Loucy (cell line): ENCODE measurements at regions not wholly inside any gene's neighbourhood (a gene's known extent, or its start where the extent isn't known, plus 50 kb on each side); places are given as distances from the start of the nearest gene placed in this dataset.

Source experiments
- H2AFZ ChIP-seq: fragments of 200-600 bp; sonication (generic); 2 replicates; pipeline ENCODE4 v1.6.0; 2016; ENCODE audit warnings: antibody characterized with exemption, mild to moderate bottlenecking, low read length, moderate library complexity
- H3F3A ChIP-seq: fragments of 200-600 bp; 2 replicates; pipeline ENCODE4 v1.6.0; 2016; ENCODE audit warnings: antibody characterized with exemption, low read depth, mild to moderate bottlenecking
- H3K27me3 ChIP-seq: fragments of 200-600 bp; sonication (generic); 2 replicates; pipeline ENCODE4 v1.6.1; 2014; ENCODE audit warnings: low read length, mild to moderate bottlenecking; ENCODE audit not compliant: insufficient read depth, poor library complexity, severe bottlenecking
- H3K36me3 ChIP-seq: fragments of 200-600 bp; sonication (generic); 2 replicates; pipeline ENCODE4 v1.6.1; 2016; ENCODE audit warnings: low read length; ENCODE audit not compliant: insufficient read depth
- H3K4me1 ChIP-seq: fragments of 200-600 bp; sonication (generic); 2 replicates; pipeline ENCODE4 v1.5.1; 2014; ENCODE audit warnings: low read length, mild to moderate bottlenecking; ENCODE audit not compliant: insufficient read depth, poor library complexity, severe bottlenecking
- H3K4me2 ChIP-seq: fragments of 200-600 bp; sonication (generic); 2 replicates; pipeline ENCODE4 v1.6.0; 2014; ENCODE audit warnings: antibody characterized with exemption, low read length, low read depth, mild to moderate bottlenecking; ENCODE audit not compliant: poor library complexity, severe bottlenecking
- H3K4me3 ChIP-seq: fragments of 200-600 bp; sonication (generic); 2 replicates; pipeline ENCODE4 v1.5.1; 2014; ENCODE audit warnings: low read length, mild to moderate bottlenecking, mixed read lengths; ENCODE audit not compliant: poor library complexity, severe bottlenecking
- H3K79me2 ChIP-seq: fragments of 200-600 bp; sonication (generic); 2 replicates; pipeline ENCODE4 v1.6.1; 2014; ENCODE audit warnings: low read length; ENCODE audit not compliant: insufficient read depth
- H3K9ac ChIP-seq: fragments of 200-600 bp; sonication (generic); 2 replicates; pipeline ENCODE4 v1.6.0; 2014; ENCODE audit warnings: mild to moderate bottlenecking, low read depth, low read length, moderate library complexity; ENCODE audit not compliant: poor library complexity, severe bottlenecking
- H3K9me2 ChIP-seq: fragments of 200-600 bp; sonication (generic); replicated peaks from 2 replicates; pipeline ENCODE4 v1.6.1; 2016; ENCODE audit warnings: low read depth, low read length, mixed read lengths
- H3K9me3 ChIP-seq: fragments of 200-600 bp; sonication (generic); 2 replicates; pipeline ENCODE4 v1.6.1; 2014; ENCODE audit warnings: mild to moderate bottlenecking, antibody characterized with exemption, low read length, low read depth; ENCODE audit not compliant: insufficient read depth
- H4K20me1 ChIP-seq: fragments of 200-600 bp; sonication (generic); 2 replicates; pipeline ENCODE4 v1.6.0; 2014; ENCODE audit warnings: antibody characterized with exemption, low read length, mild to moderate bottlenecking; ENCODE audit not compliant: insufficient read depth, poor library complexity, severe bottlenecking
- CTCF ChIP-seq: fragments of 200-600 bp; sonication (generic); conservative IDR thresholded peaks from 2 replicates; pipeline ENCODE4 v1.5.1; 2014; ENCODE audit warnings: mild to moderate bottlenecking, antibody characterized with exemption, low read length
- EZH2phosphoT487 ChIP-seq: fragments of 200-600 bp; IDR thresholded peaks from 2 replicates; pipeline ENCODE4 v1.6.1; 2018; ENCODE audit warnings: antibody characterized with exemption, mild to moderate bottlenecking, moderate library complexity, borderline replicate concordance

DNA sequence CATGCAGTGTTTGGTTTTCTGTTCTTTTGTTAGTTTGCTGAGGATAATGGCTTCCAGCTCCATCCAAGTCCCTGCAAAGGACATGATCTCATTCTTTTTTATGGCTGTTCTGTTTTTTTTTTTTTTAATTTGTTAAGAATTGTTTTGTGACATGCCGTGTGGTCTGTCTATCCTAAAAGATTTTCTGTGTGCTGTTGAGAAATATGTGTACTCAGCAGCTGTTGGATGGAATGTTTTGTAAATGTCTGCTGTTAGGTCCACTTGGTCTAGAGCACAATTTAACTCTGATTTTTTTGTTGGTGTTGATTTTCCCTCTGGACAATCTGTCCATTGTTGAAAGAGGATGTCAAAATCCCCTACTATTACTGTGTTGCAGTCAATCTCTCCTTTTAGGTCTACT, 80.4 kb upstream of the WDR75 start:
- Histone ChIP-seq H2AFZ (no peak overlapping the region), H3K9me3 (no peaks in the 10 kb centered on the region), H3K36me3 (no peaks in the 10 kb centered on the region), H3K9ac (no peak overlapping the region), H3K9me2 (no peaks in the 10 kb centered on the region), H4K20me1 (no peaks in the 10 kb centered on the region), H3K79me2 (no peaks in the 10 kb centered on the region), H3F3A (no peaks in the 10 kb centered on the region), H3K4me1 (no peaks in the 10 kb centered on the region), H3K27me3 (no peaks in the 10 kb centered on the region), H3K4me3 (no peak overlapping the region), H3K4me2 (no peak overlapping the region)
- TF ChIP-seq EZH2phosphoT487 (no peak), CTCF (no peak)

- no peaks in the 10 kb centered on the region for H3K27me3 ChIP-seq
- no peaks in the 10 kb centered on the region for H3K79me2 ChIP-seq
- TF ChIP-seq EZH2phosphoT487, result no peak
- H4K20me1 ChIP-seq, result no peaks in the 10 kb centered on the region
- H3K9ac ChIP-seq, result no peak overlapping the region
- no peak overlapping the region for H3K4me2 ChIP-seq
- no peak overlapping the region for H3K4me3 ChIP-seq
- no peaks in the 10 kb centered on the region for H3K36me3 ChIP-seq
- H3K4me1 ChIP-seq, result peaks cover 9% of the 10 kb centered on the region
- no peaks in the 10 kb centered on the region for H3K9me2 ChIP-seq
- H3K9me3 ChIP-seq, result no peaks in the 10 kb centered on the region
- H3F3A ChIP-seq, result no peaks in the 10 kb centered on the region
- H2AFZ ChIP-seq, result no peak overlapping the region
Observed at GRCh38 chr2:189362283-189362682, 79.0 kb upstream of the WDR75 start.

DNA sequence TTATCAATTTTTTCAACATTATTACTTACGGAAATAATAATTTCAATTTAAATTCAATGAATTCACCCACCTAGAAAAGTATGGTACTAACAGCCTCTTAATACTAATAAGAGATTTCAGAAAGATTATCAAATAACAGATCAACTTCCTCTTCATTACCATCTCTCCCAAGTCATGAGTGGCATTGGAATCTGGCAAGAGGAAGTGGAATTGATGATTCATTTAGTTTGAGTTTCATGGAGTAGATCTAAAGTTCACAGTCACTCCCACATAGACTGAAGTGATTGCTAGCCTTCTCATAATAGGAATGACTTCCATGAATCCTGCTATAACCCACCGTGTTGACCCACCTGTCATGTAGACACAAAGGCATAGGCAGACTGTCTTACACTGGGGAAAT, 77.7 kb upstream of the WDR75 start:
- H2AFZ ChIP-seq, result no peak overlapping the region
- H3K9ac ChIP-seq, result no peak overlapping the region
- peaks cover 9% of the 10 kb centered on the region for H3K4me1 ChIP-seq
- no peaks in the 10 kb centered on the region for H3F3A ChIP-seq
- no peak overlapping the region for H3K4me3 ChIP-seq
- H3K9me2 ChIP-seq, result no peaks in the 10 kb centered on the region
- TF ChIP-seq CTCF (no peak), EZH2phosphoT487 (no peak)
- no peaks in the 10 kb centered on the region for H3K36me3 ChIP-seq
- H3K27me3 ChIP-seq, result no peaks in the 10 kb centered on the region
- no peaks in the 10 kb centered on the region for H3K79me2 ChIP-seq
- no peaks in the 10 kb centered on the region for H4K20me1 ChIP-seq
- H3K4me2 ChIP-seq, result no peak overlapping the region
- no peaks in the 10 kb centered on the region for H3K9me3 ChIP-seq

GRCh38 chr2:189364607-189365006, 76.7 kb upstream of the WDR75 start:
- no peaks in the 10 kb centered on the region for H4K20me1 ChIP-seq
- TF ChIP-seq CTCF (no peak), EZH2phosphoT487 (no peak)
- peaks cover 9% of the 10 kb centered on the region for H3K4me1 ChIP-seq
- no peaks in the 10 kb centered on the region for H3K79me2 ChIP-seq
- H3K4me2 ChIP-seq, result no peak overlapping the region
- H3F3A ChIP-seq, result no peaks in the 10 kb centered on the region
- no peaks in the 10 kb centered on the region for H3K27me3 ChIP-seq
- no peak overlapping the region for H3K4me3 ChIP-seq
- no peaks in the 10 kb centered on the region for H3K36me3 ChIP-seq
- no peak overlapping the region for H3K9ac ChIP-seq
- no peaks in the 10 kb centered on the region for H3K9me2 ChIP-seq
- no peaks in the 10 kb centered on the region for H3K9me3 ChIP-seq
- H2AFZ ChIP-seq, result no peak overlapping the region
